Neuronal stem cell (in vitro differentiated cells): ENCODE measurements at regions not wholly inside any gene's neighbourhood (a gene's known extent, or its start where the extent isn't known, plus 50 kb on each side); places are given as distances from the start of the nearest gene placed in this dataset.

Experiments
- DNase-seq: peaks from one replicate; pipeline ENCODE4 v3.0.0-alpha.2; 2013; ENCODE audit warnings: low spot score
- H2AFZ ChIP-seq: one replicate; pipeline ENCODE4 v1.6.1; 2013; ENCODE audit warnings: mild to moderate bottlenecking, low read length, inconsistent platforms
- H2AK5ac ChIP-seq: 2 replicates; pipeline ENCODE4 v1.6.1; 2013; ENCODE audit warnings: low read depth, mild to moderate bottlenecking, inconsistent platforms, low read length, moderate library complexity, mixed read lengths
- H2BK120ac ChIP-seq: 2 replicates; pipeline ENCODE4 v1.6.1; 2013; ENCODE audit warnings: low read depth, mild to moderate bottlenecking, inconsistent platforms, low read length, moderate library complexity, mixed read lengths
- H2BK12ac ChIP-seq: one replicate; pipeline ENCODE4 v1.6.1; 2013; ENCODE audit warnings: low read length, inconsistent platforms
- H2BK15ac ChIP-seq: 2 replicates; pipeline ENCODE4 v1.6.1; 2013; ENCODE audit warnings: mild to moderate bottlenecking, low read length, inconsistent platforms, mixed read lengths
- H2BK5ac ChIP-seq: one replicate; pipeline ENCODE4 v1.6.1; 2013; ENCODE audit warnings: inconsistent platforms, mild to moderate bottlenecking, low read length, moderate library complexity
- H3K14ac ChIP-seq: one replicate; pipeline ENCODE4 v1.6.1; 2013; ENCODE audit warnings: low read length, inconsistent platforms
- H3K18ac ChIP-seq: 2 replicates; pipeline ENCODE4 v1.6.1; 2013; ENCODE audit warnings: low read length, inconsistent platforms
- H3K23ac ChIP-seq: 2 replicates; pipeline ENCODE4 v1.6.1; 2013; ENCODE audit warnings: low read depth, mild to moderate bottlenecking, mixed read lengths, low read length, inconsistent platforms; ENCODE audit not compliant: poor library complexity
- H3K27ac ChIP-seq: replicated peaks from 3 replicates; pipeline ENCODE4 v1.5.1; 2013; ENCODE audit warnings: low read length, inconsistent platforms
- H3K27me3 ChIP-seq, 3 experiments: 2 replicates each; pipeline ENCODE4 v1.6.1; 2013; ENCODE audit warnings: low read length in 3 of 3, mild to moderate bottlenecking in 2 of 3, inconsistent platforms in 1 of 3, low read depth in 1 of 3, mixed read lengths in 1 of 3, moderate library complexity in 1 of 3; ENCODE audit not compliant: control insufficient read depth in 3 of 3, insufficient read depth in 3 of 3
- H3K36me3 ChIP-seq, 2 donors: replicated peaks in 1 of 2; 2 replicates each; pipeline ENCODE4 v1.6.1; 2013; ENCODE audit warnings: low read length in 2 of 2; ENCODE audit not compliant: control insufficient read depth in 2 of 2, insufficient read depth in 2 of 2
- H3K4ac ChIP-seq: 2 replicates; pipeline ENCODE4 v1.6.1; 2013; ENCODE audit warnings: inconsistent platforms, mild to moderate bottlenecking, low read length, moderate library complexity
- H3K4me1 ChIP-seq, 2 donors: 1 replicate in 1 of 2; 2 replicates in 1 of 2; pipeline ENCODE4 v1.6.1; 2013; ENCODE audit warnings: low read length in 2 of 2, low read depth in 1 of 2; ENCODE audit not compliant: control insufficient read depth in 2 of 2, insufficient read depth in 1 of 2
- H3K4me2 ChIP-seq: one replicate; pipeline ENCODE4 v1.6.1; 2013; ENCODE audit warnings: mild to moderate bottlenecking, low read length, inconsistent platforms; ENCODE audit not compliant: insufficient read depth, poor library complexity, severe bottlenecking
- H3K4me3 ChIP-seq, 2 donors: 2 replicates each; pipeline ENCODE4 v1.5.1; 2013; ENCODE audit warnings: low read length in 2 of 2, mild to moderate bottlenecking in 2 of 2, inconsistent platforms in 1 of 2, moderate library complexity in 1 of 2
- H3K79me1 ChIP-seq: one replicate; pipeline ENCODE4 v1.6.1; 2013; ENCODE audit warnings: low read depth, mild to moderate bottlenecking, inconsistent platforms, low read length, moderate library complexity
- H3K9ac ChIP-seq: one replicate; pipeline ENCODE4 v1.6.1; 2013; ENCODE audit warnings: mild to moderate bottlenecking, low read depth, low read length, inconsistent platforms; ENCODE audit not compliant: poor library complexity
- H3K9me3 ChIP-seq, 2 donors: replicated peaks in 1 of 2; 2 replicates each; pipeline versions ENCODE3 to v1.6.1; 2013; ENCODE audit warnings: low read length in 2 of 2, mild to moderate bottlenecking in 2 of 2, inconsistent platforms in 1 of 2, low read depth in 1 of 2, mixed read lengths in 1 of 2, moderate library complexity in 1 of 2; ENCODE audit not compliant: control insufficient read depth in 2 of 2, insufficient read depth in 1 of 2
- H4K8ac ChIP-seq: one replicate; pipeline ENCODE4 v1.6.1; 2013; ENCODE audit warnings: low read depth, mild to moderate bottlenecking, inconsistent platforms, low read length, moderate library complexity
- H4K91ac ChIP-seq: one replicate; pipeline ENCODE4 v1.6.1; 2013; ENCODE audit warnings: low read length, low read depth, mild to moderate bottlenecking, inconsistent platforms; ENCODE audit not compliant: poor library complexity
- WGBS, 2 donors: extraction: QIAGEN DNeasy Blood & Tissue Kit; methylation state at CpG; one replicate each; pipeline ENCODE4 v1.1.7; 2013; ENCODE audit warnings: missing lambda C conversion rate in 2 of 2, mixed read lengths in 1 of 2; ENCODE audit not compliant: insufficient read length in 2 of 2, insufficient replicate concordance in 1 of 2; ENCODE audit errors: extremely low coverage in 2 of 2; 5-methylcytosine and 5-hydroxymethylcytosine counted together

DNA sequence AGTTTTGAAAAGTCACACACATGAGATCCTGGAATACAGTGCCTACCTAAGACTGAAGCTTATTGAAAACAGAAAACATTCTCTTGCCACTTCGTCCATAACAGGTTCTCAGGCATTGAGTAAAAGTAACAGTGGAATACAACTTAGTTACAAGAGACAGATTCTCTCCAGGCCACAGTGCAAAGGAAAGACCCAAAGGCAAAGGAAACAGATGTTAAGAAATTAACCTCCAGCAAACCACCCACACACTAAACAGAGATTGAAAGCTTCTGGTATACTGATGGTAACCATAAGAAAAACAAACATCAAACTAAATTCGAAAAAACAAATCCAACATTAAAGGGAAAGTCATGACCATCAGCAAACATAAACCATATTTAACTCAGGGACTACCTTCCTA is 914.7 kb downstream of the SLITRK5 start:
- Histone ChIP-seq H3K79me1 (no peaks in the 10 kb centered on the region), H3K27ac (no peak overlapping the region), H3K23ac (no peak overlapping the region), H3K14ac (no peak overlapping the region), H2AFZ (no peak overlapping the region), H3K4me2 (no peak overlapping the region), H3K9ac (no peak overlapping the region), H2BK5ac (no peak overlapping the region), H3K36me3 (no peaks in the 10 kb centered on the region), H3K18ac (no peak overlapping the region), H2AK5ac (no peak overlapping the region), H2BK12ac (no peak overlapping the region), H3K4me3 (no peak overlapping the region), H4K91ac (no peak overlapping the region), H3K4ac (no peak overlapping the region), H2BK15ac (no peak overlapping the region), H2BK120ac (no peak overlapping the region), H4K8ac (no peak overlapping the region), H3K4me1 (no peaks in the 10 kb centered on the region), H3K9me3 (no peaks in the 10 kb centered on the region), H3K27me3 (no peaks in the 10 kb centered on the region)
- no CpG with 5 or more reads among the region's 2 CpGs for WGBS, 2 donors
- DNase-seq = no peak

DNA sequence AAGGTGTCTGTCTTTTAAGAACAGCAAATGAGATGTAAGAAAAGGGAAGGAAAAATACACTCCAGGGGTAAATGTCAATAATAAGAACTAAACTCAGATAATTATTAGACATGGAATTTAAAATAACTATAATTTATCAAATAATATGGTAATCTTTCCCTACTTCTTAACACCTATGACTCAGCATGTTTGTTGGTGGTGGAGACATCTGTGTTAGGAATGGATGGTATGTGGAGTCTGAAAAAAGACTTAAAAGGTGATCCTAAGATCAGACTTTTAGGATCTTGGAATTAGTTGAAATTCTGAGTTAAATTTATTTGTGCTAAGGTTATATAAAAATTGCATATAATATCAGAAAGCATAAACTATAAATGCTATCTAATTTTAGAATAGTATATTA is 915.1 kb downstream of the SLITRK5 start:
- H3K4me1 ChIP-seq = no peaks in the 10 kb centered on the region
- no peak overlapping the region for H2AFZ ChIP-seq
- no peak overlapping the region for H3K23ac ChIP-seq
- DNase-seq = no peak
- H4K91ac ChIP-seq = no peak overlapping the region
- no peak overlapping the region for H2BK120ac ChIP-seq
- no peak overlapping the region for H4K8ac ChIP-seq
- no peaks in the 10 kb centered on the region for H3K36me3 ChIP-seq
- H3K4me2 ChIP-seq = no peak overlapping the region
- no peak overlapping the region for H2BK12ac ChIP-seq
- H3K9ac ChIP-seq = no peak overlapping the region
- H3K18ac ChIP-seq = no peak overlapping the region
- H3K14ac ChIP-seq = no peak overlapping the region
- no peak overlapping the region for H3K27ac ChIP-seq
- no peak overlapping the region for H2AK5ac ChIP-seq
- H2BK15ac ChIP-seq = no peak overlapping the region
- no peak overlapping the region for H3K4ac ChIP-seq
- no peaks in the 10 kb centered on the region for H3K79me1 ChIP-seq
- no peak overlapping the region for H2BK5ac ChIP-seq
- no peaks in the 10 kb centered on the region for H3K9me3 ChIP-seq
- H3K4me3 ChIP-seq = no peak overlapping the region
- H3K27me3 ChIP-seq = no peaks in the 10 kb centered on the region

DNA sequence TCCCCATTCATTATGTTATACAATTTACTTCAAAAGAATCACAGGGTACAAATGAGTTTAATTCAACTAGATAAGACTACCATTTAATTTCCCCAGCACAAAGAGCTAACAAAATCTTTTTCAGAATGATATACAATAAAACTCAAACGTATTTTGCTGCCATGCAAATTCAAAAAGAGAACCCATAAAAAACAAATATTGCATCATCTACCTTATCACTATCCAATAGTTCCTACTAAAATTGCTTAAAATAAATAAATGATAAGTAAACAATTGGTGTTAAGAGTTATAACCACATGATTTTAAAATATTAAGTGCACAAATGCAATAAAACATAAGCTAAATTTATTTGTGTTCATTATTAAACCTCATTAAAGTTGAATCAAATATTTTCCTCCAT is 919.4 kb downstream of the SLITRK5 start:
- H3K9ac ChIP-seq = no peak overlapping the region
- no peak overlapping the region for H2BK15ac ChIP-seq
- no peak overlapping the region for H2AK5ac ChIP-seq
- H4K8ac ChIP-seq = no peak overlapping the region
- H3K79me1 ChIP-seq = no peaks in the 10 kb centered on the region
- H2BK5ac ChIP-seq = no peak overlapping the region
- no peaks in the 10 kb centered on the region for H3K27me3 ChIP-seq
- H2AFZ ChIP-seq = no peak overlapping the region
- H3K23ac ChIP-seq = no peak overlapping the region
- no peak overlapping the region for H4K91ac ChIP-seq
- no peak overlapping the region for H3K4ac ChIP-seq
- H3K4me3 ChIP-seq = no peak overlapping the region
- H3K4me1 ChIP-seq = no peaks in the 10 kb centered on the region
- DNase-seq = no peak
- no peak overlapping the region for H3K27ac ChIP-seq
- H3K36me3 ChIP-seq = no peaks in the 10 kb centered on the region
- no peak overlapping the region for H2BK120ac ChIP-seq
- H3K14ac ChIP-seq = no peak overlapping the region
- no peak overlapping the region for H3K18ac ChIP-seq
- no CpG with 5 or more reads among the region's 1 CpG for WGBS, 2 donors
- H3K9me3 ChIP-seq = peaks cover 0 to 5% of the 10 kb centered on the region in 2 donors
- H3K4me2 ChIP-seq = no peak overlapping the region
- no peak overlapping the region for H2BK12ac ChIP-seq

DNA sequence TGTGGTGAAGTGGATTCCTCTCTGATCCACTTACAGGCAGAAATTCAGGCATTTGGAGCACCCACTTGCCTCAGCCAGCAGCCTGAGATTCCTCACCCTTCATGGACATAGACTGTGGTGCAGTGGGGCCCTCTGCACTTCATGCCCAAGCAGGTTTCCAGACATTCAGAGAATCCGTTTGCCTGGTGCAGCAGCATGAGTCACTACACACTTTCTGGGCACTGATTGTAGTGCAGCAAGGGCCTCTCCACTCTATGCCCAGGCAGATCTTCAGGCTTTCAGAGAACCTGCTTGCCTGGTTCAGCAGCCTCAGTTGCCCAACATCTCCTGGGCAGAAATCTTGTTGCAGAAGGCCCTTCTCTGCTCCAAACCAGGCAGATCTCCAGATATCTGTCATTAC is 920.9 kb downstream of the SLITRK5 start:
- Histone ChIP-seq H4K91ac (no peak overlapping the region), H3K9me3 (peaks cover 0 to 5% of the 10 kb centered on the region in 2 donors), H4K8ac (no peak overlapping the region), H2AFZ (no peak overlapping the region), H3K79me1 (no peaks in the 10 kb centered on the region), H3K36me3 (no peaks in the 10 kb centered on the region), H2BK12ac (no peak overlapping the region), H3K14ac (no peak overlapping the region), H2BK15ac (no peak overlapping the region), H2BK5ac (no peak overlapping the region), H3K18ac (no peak overlapping the region), H3K27me3 (no peaks in the 10 kb centered on the region), H2AK5ac (no peak overlapping the region), H3K27ac (no peak overlapping the region), H3K4me3 (no peak overlapping the region), H2BK120ac (no peak overlapping the region), H3K4me2 (no peak overlapping the region), H3K9ac (peak overlapping the region; percentile 30), H3K23ac (no peak overlapping the region), H3K4me1 (no peaks in the 10 kb centered on the region), H3K4ac (no peak overlapping the region)
- no peak for DNase-seq
- WGBS, 2 donors = no CpG with 5 or more reads among the region's 1 CpG
